ENCODE measurements at regions not wholly inside any gene's neighbourhood (a gene's known extent, or its start where the extent isn't known, plus 50 kb on each side); places are given as distances from the start of the nearest gene placed in this dataset.

DNA sequence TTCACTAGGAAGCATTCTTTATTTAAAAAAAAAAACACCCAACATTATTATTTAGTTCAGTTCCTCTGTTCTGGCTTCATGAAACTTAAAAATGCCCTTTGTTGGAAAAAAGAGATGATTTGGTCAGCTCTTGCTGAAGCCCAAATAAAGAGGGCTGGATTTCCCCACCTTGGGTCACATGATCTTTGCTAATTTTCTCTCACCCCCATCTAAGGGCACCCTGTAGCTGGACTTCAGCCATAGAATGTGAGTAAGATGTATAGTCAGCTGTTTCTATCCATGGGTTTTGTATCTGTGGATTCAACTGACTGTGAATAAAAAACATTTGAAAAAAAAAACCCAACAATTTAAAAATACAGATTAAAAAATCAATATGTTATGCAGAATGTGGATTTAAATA, 213.9 kb upstream of the SULF2 start:
- Histone ChIP-seq H3K9me3 (ENCODE audit: control insufficient read depth, insufficient read depth, low read length) (peaks cover 20% of the 10 kb centered on the region), H3K4me1 (ENCODE audit: control insufficient read depth, low read length) (peaks cover 25% of the 10 kb centered on the region), H3K4me3 (ENCODE audit: low read length) (no peak overlapping the region), H3K36me3 (ENCODE audit: control insufficient read depth, low read length) (peaks cover 16% of the 10 kb centered on the region), H3K9me2 (replicated peaks; ENCODE audit: control insufficient read depth, low read length) (no peaks in the 10 kb centered on the region), H3K27me3 (ENCODE audit: control insufficient read depth, low read length) (no peaks in the 10 kb centered on the region), H3K4me2 (ENCODE audit: low read length) (no peak overlapping the region), H3F3A (ENCODE audit: control insufficient read depth, insufficient read depth) (peaks cover 4% of the 10 kb centered on the region; the same call in 1 of the 2 replicates), H4K20me1 (ENCODE audit: control insufficient read depth, insufficient read depth, low read depth, low read length) (no peaks in the 10 kb centered on the region), H3K27ac (ENCODE audit: low read depth, low read length) (no peak overlapping the region), H3K79me2 (ENCODE audit: control insufficient read depth, low read length) (no peaks in the 10 kb centered on the region)
- TF ChIP-seq EZH2phosphoT487 (IDR thresholded peaks at IDR 0.05; ENCODE audit: borderline replicate concordance, low read length) = no peak
- TF ChIP-seq, protein P1, sequence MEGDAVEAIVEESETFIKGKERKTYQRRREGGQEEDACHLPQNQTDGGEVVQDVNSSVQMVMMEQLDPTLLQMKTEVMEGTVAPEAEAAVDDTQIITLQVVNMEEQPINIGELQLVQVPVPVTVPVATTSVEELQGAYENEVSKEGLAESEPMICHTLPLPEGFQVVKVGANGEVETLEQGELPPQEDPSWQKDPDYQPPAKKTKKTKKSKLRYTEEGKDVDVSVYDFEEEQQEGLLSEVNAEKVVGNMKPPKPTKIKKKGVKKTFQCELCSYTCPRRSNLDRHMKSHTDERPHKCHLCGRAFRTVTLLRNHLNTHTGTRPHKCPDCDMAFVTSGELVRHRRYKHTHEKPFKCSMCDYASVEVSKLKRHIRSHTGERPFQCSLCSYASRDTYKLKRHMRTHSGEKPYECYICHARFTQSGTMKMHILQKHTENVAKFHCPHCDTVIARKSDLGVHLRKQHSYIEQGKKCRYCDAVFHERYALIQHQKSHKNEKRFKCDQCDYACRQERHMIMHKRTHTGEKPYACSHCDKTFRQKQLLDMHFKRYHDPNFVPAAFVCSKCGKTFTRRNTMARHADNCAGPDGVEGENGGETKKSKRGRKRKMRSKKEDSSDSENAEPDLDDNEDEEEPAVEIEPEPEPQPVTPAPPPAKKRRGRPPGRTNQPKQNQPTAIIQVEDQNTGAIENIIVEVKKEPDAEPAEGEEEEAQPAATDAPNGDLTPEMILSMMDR (IDR thresholded peaks at IDR 0.05; ENCODE audit: low read depth, low read length, poor library complexity, severe bottlenecking) = no peak

DNA sequence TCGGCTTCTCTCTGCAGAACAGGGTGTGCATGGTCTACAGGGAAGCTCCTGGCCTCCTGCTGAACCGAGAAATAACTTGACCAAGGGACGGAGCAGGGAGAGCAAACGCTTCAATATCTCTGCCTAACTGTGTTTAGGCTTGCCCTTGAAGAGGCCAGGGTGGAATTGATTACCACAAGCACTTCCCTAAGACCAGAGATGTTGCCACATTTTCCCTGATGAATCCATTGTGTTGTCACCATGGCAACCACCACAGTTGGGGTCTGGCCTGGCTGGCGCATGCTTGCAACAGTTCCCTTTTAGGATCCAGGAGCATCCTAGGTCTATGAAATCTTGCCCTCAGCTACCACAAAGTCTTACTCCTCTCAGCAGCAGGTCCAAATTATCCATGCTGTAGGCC, 213.5 kb upstream of the SULF2 start:
- Histone ChIP-seq H3K4me1 (ENCODE audit: control insufficient read depth, low read length) (peaks cover 21% of the 10 kb centered on the region), H3K9me2 (replicated peaks; ENCODE audit: control insufficient read depth, low read length) (no peaks in the 10 kb centered on the region), H3K4me2 (ENCODE audit: low read length) (no peak overlapping the region), H3K36me3 (ENCODE audit: control insufficient read depth, low read length) (peaks cover 15% of the 10 kb centered on the region), H4K20me1 (ENCODE audit: control insufficient read depth, insufficient read depth, low read depth, low read length) (no peaks in the 10 kb centered on the region), H3K27me3 (ENCODE audit: control insufficient read depth, low read length) (no peaks in the 10 kb centered on the region), H3K9me3 (ENCODE audit: control insufficient read depth, insufficient read depth, low read length) (peaks cover 16% of the 10 kb centered on the region), H3K27ac (ENCODE audit: low read depth, low read length) (no peak overlapping the region), H3K79me2 (ENCODE audit: control insufficient read depth, low read length) (no peaks in the 10 kb centered on the region), H3F3A (ENCODE audit: control insufficient read depth, insufficient read depth) (peaks cover 4% of the 10 kb centered on the region; the same call in 1 of the 2 replicates), H3K4me3 (ENCODE audit: low read length) (no peak overlapping the region)
- no peak for TF ChIP-seq EZH2phosphoT487 (IDR thresholded peaks at IDR 0.05; ENCODE audit: borderline replicate concordance, low read length)
- TF ChIP-seq, protein P1 (IDR thresholded peaks at IDR 0.05; ENCODE audit: low read depth, low read length, poor library complexity, severe bottlenecking) = no peak

DNA sequence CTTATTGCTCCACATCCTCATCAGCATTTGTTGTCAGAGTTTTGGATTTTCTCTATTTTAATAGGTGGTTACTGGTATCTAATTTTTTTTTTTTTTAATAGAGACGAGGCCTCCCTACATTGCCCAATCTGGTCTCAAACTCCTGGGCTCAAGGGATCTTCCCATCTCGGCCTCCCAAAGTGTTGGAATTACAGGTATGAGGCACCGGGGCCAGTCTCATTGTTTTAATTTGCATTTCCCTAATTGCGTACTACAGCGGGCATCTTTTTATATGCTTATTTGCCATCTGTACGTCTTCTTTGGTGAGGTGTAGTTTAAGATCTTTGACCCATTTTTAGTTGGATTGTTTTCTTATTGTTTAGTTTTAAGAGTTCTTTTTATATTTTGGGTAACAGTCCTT, 210.4 kb upstream of the SULF2 start:
- Histone ChIP-seq H3K27me3 (ENCODE audit: control insufficient read depth, low read length) (no peaks in the 10 kb centered on the region; the same call in 1 of the 2 replicates), H3K4me2 (ENCODE audit: low read length) (no peak overlapping the region), H3K9me3 (ENCODE audit: control insufficient read depth, insufficient read depth, low read length) (0 out of 2 replicates have a peak, but pooled peaks cover 5% of the 10 kb centered on the region), H3F3A (ENCODE audit: control insufficient read depth, insufficient read depth) (no peaks in the 10 kb centered on the region), H3K9me2 (replicated peaks; ENCODE audit: control insufficient read depth, low read length) (no peaks in the 10 kb centered on the region), H3K4me1 (ENCODE audit: control insufficient read depth, low read length) (no peaks in the 10 kb centered on the region), H3K4me3 (ENCODE audit: low read length) (no peak overlapping the region), H3K36me3 (ENCODE audit: control insufficient read depth, low read length) (no peaks in the 10 kb centered on the region), H3K27ac (ENCODE audit: low read depth, low read length) (no peak overlapping the region), H3K79me2 (ENCODE audit: control insufficient read depth, low read length) (no peaks in the 10 kb centered on the region), H4K20me1 (ENCODE audit: control insufficient read depth, insufficient read depth, low read depth, low read length) (no peaks in the 10 kb centered on the region)
- TF ChIP-seq, protein P1 (IDR thresholded peaks at IDR 0.05; ENCODE audit: low read depth, low read length, poor library complexity, severe bottlenecking) = no peak
- TF ChIP-seq EZH2phosphoT487 (IDR thresholded peaks at IDR 0.05; ENCODE audit: borderline replicate concordance, low read length) = no peak
